ENCODE measurements at regions not wholly inside any gene's neighbourhood (a gene's known extent, or its start where the extent isn't known, plus 50 kb on each side); places are given as distances from the start of the nearest gene placed in this dataset.
"Not testable (repeated sequence)": the region's sequence is repeated elsewhere in the genome, so short reads cannot be mapped to it uniquely, and the experiment has no call there.

- no peak for DNase-seq
- TF ChIP-seq, protein P1, sequence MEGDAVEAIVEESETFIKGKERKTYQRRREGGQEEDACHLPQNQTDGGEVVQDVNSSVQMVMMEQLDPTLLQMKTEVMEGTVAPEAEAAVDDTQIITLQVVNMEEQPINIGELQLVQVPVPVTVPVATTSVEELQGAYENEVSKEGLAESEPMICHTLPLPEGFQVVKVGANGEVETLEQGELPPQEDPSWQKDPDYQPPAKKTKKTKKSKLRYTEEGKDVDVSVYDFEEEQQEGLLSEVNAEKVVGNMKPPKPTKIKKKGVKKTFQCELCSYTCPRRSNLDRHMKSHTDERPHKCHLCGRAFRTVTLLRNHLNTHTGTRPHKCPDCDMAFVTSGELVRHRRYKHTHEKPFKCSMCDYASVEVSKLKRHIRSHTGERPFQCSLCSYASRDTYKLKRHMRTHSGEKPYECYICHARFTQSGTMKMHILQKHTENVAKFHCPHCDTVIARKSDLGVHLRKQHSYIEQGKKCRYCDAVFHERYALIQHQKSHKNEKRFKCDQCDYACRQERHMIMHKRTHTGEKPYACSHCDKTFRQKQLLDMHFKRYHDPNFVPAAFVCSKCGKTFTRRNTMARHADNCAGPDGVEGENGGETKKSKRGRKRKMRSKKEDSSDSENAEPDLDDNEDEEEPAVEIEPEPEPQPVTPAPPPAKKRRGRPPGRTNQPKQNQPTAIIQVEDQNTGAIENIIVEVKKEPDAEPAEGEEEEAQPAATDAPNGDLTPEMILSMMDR (IDR thresholded peaks at IDR 0.05) = no peak
- no peak overlapping the region for H3K4me3 ChIP-seq
- no peak for ATAC-seq
- H3K4me1 ChIP-seq (ENCODE audit: low read depth) = no peaks in the 10 kb centered on the region
- no peaks in the 10 kb centered on the region for H3K36me3 ChIP-seq (ENCODE audit: low read depth)
- no peaks in the 10 kb centered on the region for H3K9me3 ChIP-seq
- intact Hi-C loops (cut with DNase I, micrococcal nuclease) = no loop called here
Measured at GRCh38 chr1:78267513-78268218, 221.9 kb downstream of the GIPC2 start.

DNA sequence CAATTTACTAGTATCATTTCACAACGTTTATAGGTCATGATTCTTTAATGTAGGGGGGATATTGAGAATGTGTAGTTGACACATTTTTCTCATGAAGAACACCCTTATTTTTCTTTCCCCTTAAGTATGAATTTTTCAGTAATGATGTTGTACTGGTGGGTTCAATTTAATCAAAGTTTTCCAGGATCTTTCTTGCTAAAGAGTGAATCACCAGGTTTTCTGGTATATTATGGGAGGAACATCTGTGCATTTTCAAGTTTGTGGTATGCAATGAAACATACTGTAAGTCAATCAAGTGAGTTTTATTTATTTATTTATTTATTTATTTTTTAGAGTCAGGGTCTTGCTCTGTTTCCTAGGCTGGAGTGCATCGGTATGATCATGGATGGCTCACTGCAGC, 221.2 kb upstream of the PTGFR start:
- no peak overlapping the region for H3K4me3 ChIP-seq
- H3K4me1 ChIP-seq (ENCODE audit: low read depth) = no peaks in the 10 kb centered on the region
- intact Hi-C loops (cut with DNase I, micrococcal nuclease) = no loop called here
- no peaks in the 10 kb centered on the region for H3K36me3 ChIP-seq (ENCODE audit: low read depth)
- TF ChIP-seq, protein P1 (IDR thresholded peaks at IDR 0.05) = no peak
- H3K9me3 ChIP-seq = no peaks in the 10 kb centered on the region
- no peak for ATAC-seq
- no peak for DNase-seq

DNA sequence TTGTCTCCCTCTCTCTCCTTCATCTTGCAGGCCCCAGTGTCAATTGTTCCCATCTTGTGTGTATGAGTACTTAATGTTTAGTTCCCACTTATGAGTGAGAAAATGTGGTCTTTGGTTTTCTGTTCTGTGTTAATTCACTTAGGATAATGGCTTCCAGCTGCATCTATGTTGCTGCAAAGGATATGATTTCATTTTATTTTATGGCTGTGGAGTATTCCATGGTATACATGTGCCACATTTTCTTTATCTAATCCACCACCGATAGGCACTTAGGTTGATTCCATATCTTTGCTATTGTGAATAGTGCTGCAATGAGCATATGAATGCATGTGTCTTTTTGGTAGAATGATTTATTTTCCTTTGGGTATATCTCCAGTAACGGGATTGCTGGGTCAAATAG, 219.4 kb upstream of the PTGFR start:
- DNase-seq; H3K4me3 ChIP-seq; H3K9me3 ChIP-seq; ATAC-seq; H3K36me3 ChIP-seq (ENCODE audit: low read depth); H3K4me1 ChIP-seq (ENCODE audit: low read depth); intact Hi-C loops (cut with DNase I, micrococcal nuclease): not testable (repeated sequence)

GRCh38 chr1:78274814-78275213, 216.0 kb upstream of the PTGFR start:
- no peak for DNase-seq
- Histone ChIP-seq H3K4me1 (ENCODE audit: low read depth) (no peaks in the 10 kb centered on the region), H3K36me3 (ENCODE audit: low read depth) (no peaks in the 10 kb centered on the region), H3K9me3 (no peaks in the 10 kb centered on the region), H3K4me3 (no peak overlapping the region)
- ATAC-seq = no peak
- intact Hi-C loops (cut with DNase I, micrococcal nuclease) = no loop called here
- TF ChIP-seq, protein P1 (IDR thresholded peaks at IDR 0.05) = no peak

- intact Hi-C loops (cut with DNase I, micrococcal nuclease) = no loop called here
- no peak overlapping the region for H3K4me3 ChIP-seq
- no peak for DNase-seq
- H3K9me3 ChIP-seq = no peaks in the 10 kb centered on the region
- no peaks in the 10 kb centered on the region for H3K36me3 ChIP-seq (ENCODE audit: low read depth)
- no peaks in the 10 kb centered on the region for H3K4me1 ChIP-seq (ENCODE audit: low read depth)
- TF ChIP-seq, protein P1 (IDR thresholded peaks at IDR 0.05) = no peak
- ATAC-seq = no peak
Measured at GRCh38 chr1:78275456-78275855, 215.3 kb upstream of the PTGFR start.

DNA sequence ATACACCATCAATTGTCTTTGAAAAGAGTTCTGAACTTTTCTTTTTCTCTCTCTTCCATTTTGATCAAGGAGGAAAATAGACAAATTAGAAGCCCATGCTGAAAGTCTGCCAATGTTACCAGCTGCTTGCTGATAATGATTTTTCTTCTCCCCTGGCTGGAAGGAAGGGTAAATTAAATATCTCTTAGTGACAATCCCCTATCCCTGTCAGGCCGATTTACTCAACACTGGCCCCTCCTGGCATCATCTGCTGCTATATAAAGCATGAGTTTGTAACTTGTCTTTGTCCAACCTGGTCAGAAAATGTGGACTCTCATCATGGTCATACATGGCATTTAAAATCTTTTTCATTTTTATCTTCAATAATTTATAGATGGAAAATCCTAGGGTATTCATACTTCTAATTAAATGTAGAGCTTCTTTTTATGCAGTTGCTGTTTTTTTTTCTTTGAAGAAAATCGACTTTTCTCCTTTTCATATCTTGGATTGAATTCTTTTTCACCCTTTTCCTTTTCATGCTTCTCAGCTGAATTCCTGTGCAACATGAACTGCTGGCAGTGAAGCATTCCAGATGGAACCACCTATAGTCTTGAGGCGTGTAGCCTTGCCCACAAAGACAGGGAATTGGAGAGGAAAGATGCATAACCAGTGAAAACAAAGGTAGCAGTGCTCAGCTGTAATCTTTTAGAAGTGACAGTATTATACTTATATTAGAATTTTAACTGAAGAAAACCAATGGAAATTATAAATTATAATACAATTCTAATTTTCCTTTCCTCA, 214.7 kb upstream of the PTGFR start:
- H3K36me3 ChIP-seq (ENCODE audit: low read depth) = no peaks in the 10 kb centered on the region
- no peaks in the 10 kb centered on the region for H3K9me3 ChIP-seq
- no peak overlapping the region for H3K4me3 ChIP-seq
- ATAC-seq = no peak
- no peak for DNase-seq
- intact Hi-C loops (cut with DNase I, micrococcal nuclease) = no loop called here
- TF ChIP-seq, protein P1 (IDR thresholded peaks at IDR 0.05) = no peak
- H3K4me1 ChIP-seq (ENCODE audit: low read depth) = no peaks in the 10 kb centered on the region
